Endothelial cell of umbilical vein (primary cell): ENCODE measurements at regions not wholly inside any gene's neighbourhood (a gene's known extent, or its start where the extent isn't known, plus 50 kb on each side); places are given as distances from the start of the nearest gene placed in this dataset.

ENCODE experiments used
- BruUV-seq: library from RNA; stranded (reverse); fragments of 400-500 nt; replicated peaks from 2 replicates; lab custom pipeline; 2021; lab: Mats Ljungman, UMichigan
- CTCF ChIA-PET: fragments of 300-600, 350-600 bp; sonication (Branson Sonifier 250); formaldehyde crosslinking; loops from one replicate; lab custom pipeline; 2021; ENCODE audit warnings: antibody characterized with exemption, inconsistent platforms; lab: Charles Lee
- POLR2A ChIA-PET: fragments of 300-600, 350-600 bp; sonication (Branson Sonifier 250); formaldehyde crosslinking; loops from one replicate; lab custom pipeline; 2021; ENCODE audit warnings: antibody characterized with exemption, inconsistent platforms; lab: Charles Lee
- DNase-seq: peaks from one replicate; pipeline ENCODE4 v3.0.0-alpha.2; 2011; ENCODE audit warnings: low read depth, low spot score
- FAIRE-seq: peaks from 2 replicates; lab custom pipeline; 2011; peaks lifted over from hg19 to GRCh38; lab: Jason Lieb, UNC
- H2AFZ ChIP-seq: 2 replicates; pipeline ENCODE4 v1.6.0; 2012; ENCODE audit warnings: low read depth, low read length, control low read depth, inconsistent platforms
- H3K27ac ChIP-seq: 2 replicates; pipeline ENCODE4 v1.5.1; 2011; ENCODE audit warnings: low read depth, mild to moderate bottlenecking, control low read depth, low read length, moderate library complexity; ENCODE audit not compliant: insufficient read depth
- H3K27me3 ChIP-seq, 2 experiments: 2 replicates each; pipeline versions ENCODE4 v1.6.0 to v1.6.1; 2011; ENCODE audit warnings: low read length in 2 of 2, mixed read lengths in 1 of 2; ENCODE audit not compliant: control insufficient read depth in 2 of 2, insufficient read depth in 2 of 2
- H3K36me3 ChIP-seq, 2 experiments: 2 replicates in 1 of 2; 3 replicates in 1 of 2; pipeline ENCODE4 v1.5.1; 2011; ENCODE audit warnings: low read length in 2 of 2, mild to moderate bottlenecking in 1 of 2, moderate library complexity in 1 of 2; ENCODE audit not compliant: control insufficient read depth in 2 of 2, insufficient read depth in 2 of 2; ENCODE audit errors: extremely low read depth in 1 of 2
- H3K4me1 ChIP-seq: 3 replicates; pipeline ENCODE4 v1.5.1; 2011; ENCODE audit warnings: mild to moderate bottlenecking, low read length; ENCODE audit not compliant: control insufficient read depth, insufficient read depth; ENCODE audit errors: extremely low read depth
- H3K4me2 ChIP-seq: 2 replicates; pipeline ENCODE4 v1.6.1; 2011; ENCODE audit warnings: low read length, control low read depth, mixed read lengths; ENCODE audit not compliant: insufficient read depth
- H3K4me3 ChIP-seq, 3 experiments: fragments of 200-600 bp in 1 of 3; sonication (generic), shearing (Covaris generic) in 1 of 3; replicated peaks in 1 of 3; 2 replicates each; pipeline ENCODE4 v1.5.1; 2011 to 2016; ENCODE audit warnings: control low read depth in 3 of 3, low read length in 3 of 3, mild to moderate bottlenecking in 2 of 3, inconsistent platforms in 1 of 3, low read depth in 1 of 3, moderate library complexity in 1 of 3; ENCODE audit not compliant: insufficient read depth in 1 of 3
- H3K79me2 ChIP-seq: 2 replicates; pipeline ENCODE4 v1.6.0; 2012; ENCODE audit warnings: low read length, inconsistent platforms; ENCODE audit not compliant: control insufficient read depth, insufficient read depth
- H3K9ac ChIP-seq: replicated peaks from 2 replicates; pipeline ENCODE3; 2011; ENCODE audit warnings: low read length, control low read depth; ENCODE audit not compliant: insufficient read depth; ENCODE audit errors: extremely low read depth
- H3K9me1 ChIP-seq: replicated peaks from 3 replicates; pipeline ENCODE4 v1.6.0; 2011; ENCODE audit warnings: mild to moderate bottlenecking, low read length; ENCODE audit not compliant: control insufficient read depth, insufficient read depth; ENCODE audit errors: extremely low read depth
- H3K9me3 ChIP-seq: replicated peaks from 2 replicates; pipeline ENCODE4 v1.5.1; 2012; ENCODE audit warnings: low read length, inconsistent platforms; ENCODE audit not compliant: control insufficient read depth, insufficient read depth
- H4K20me1 ChIP-seq: replicated peaks from 2 replicates; pipeline ENCODE3; 2011; ENCODE audit warnings: mild to moderate bottlenecking, low read length; ENCODE audit not compliant: control insufficient read depth, insufficient read depth; ENCODE audit errors: extremely low read depth
- EZH2 ChIP-seq: IDR thresholded peaks from 2 replicates; pipeline ENCODE4 v1.6.1; 2012; ENCODE audit warnings: borderline replicate concordance, low read depth, mild to moderate bottlenecking, moderate library complexity, low read length, inconsistent platforms; ENCODE audit not compliant: severe bottlenecking
- FOS ChIP-seq: IDR thresholded peaks from 2 replicates; pipeline ENCODE4 v1.6.1; 2011; ENCODE audit warnings: mild to moderate bottlenecking, low read length, moderate library complexity, borderline replicate concordance; ENCODE audit not compliant: insufficient read depth
- GATA2 ChIP-seq: IDR thresholded peaks from 2 replicates; pipeline ENCODE4 v1.7.0; 2011; ENCODE audit warnings: low read depth, mild to moderate bottlenecking, moderate library complexity, mixed read lengths, low read length; ENCODE audit not compliant: insufficient read length, insufficient read depth
- JUN ChIP-seq: IDR thresholded peaks from 2 replicates; pipeline ENCODE4 v1.6.1; 2011; ENCODE audit warnings: borderline replicate concordance, low read depth; ENCODE audit not compliant: insufficient read length, insufficient read depth
- MYC ChIP-seq: IDR thresholded peaks from one replicate; pipeline ENCODE4 v1.6.1; 2011; ENCODE audit warnings: mild to moderate bottlenecking, low read depth, low read length
- POLR2A ChIP-seq: IDR thresholded peaks from 2 replicates; pipeline ENCODE4 v1.6.1; 2012; ENCODE audit warnings: low read depth, mild to moderate bottlenecking, control low read depth, low read length
- POLR2AphosphoS5 ChIP-seq: IDR thresholded peaks from 2 replicates; pipeline ENCODE4 v1.6.1; 2012; ENCODE audit warnings: low read depth, mild to moderate bottlenecking, control low read depth, low read length, moderate library complexity; ENCODE audit not compliant: insufficient read depth
- dilution Hi-C: fragments of 300-500 bp; cut with MboI; formaldehyde crosslinking; loops from one replicate; pipeline ENCODE4 v1.15.0; 2019; ENCODE audit warnings: low sequenced_read_pairs; ENCODE audit not compliant: extremely low pct_ligation_motif_present
- intact Hi-C: fragments of 100-400 bp; cut with micrococcal nuclease; formaldehyde crosslinking; loops from one replicate; pipeline ENCODE4 v1.10.0; 2022
- TF ChIP-seq, protein P1 (sequence below): IDR thresholded peaks from 2 replicates; pipeline ENCODE4 v1.6.1; 2011; ENCODE audit not compliant: insufficient read depth, insufficient read length
- TF ChIP-seq, protein P2 (sequence below), 2 donors: IDR thresholded peaks; 1 replicate in 1 of 2; 2 replicates in 1 of 2; pipeline ENCODE4 v1.5.1; 2011; ENCODE audit warnings: low read length in 2 of 2, mild to moderate bottlenecking in 2 of 2, moderate library complexity in 2 of 2, control low read depth in 1 of 2, inconsistent platforms in 1 of 2, low read depth in 1 of 2; ENCODE audit not compliant: insufficient read depth in 1 of 2; ENCODE audit errors: extremely low read depth in 1 of 2

DNA sequence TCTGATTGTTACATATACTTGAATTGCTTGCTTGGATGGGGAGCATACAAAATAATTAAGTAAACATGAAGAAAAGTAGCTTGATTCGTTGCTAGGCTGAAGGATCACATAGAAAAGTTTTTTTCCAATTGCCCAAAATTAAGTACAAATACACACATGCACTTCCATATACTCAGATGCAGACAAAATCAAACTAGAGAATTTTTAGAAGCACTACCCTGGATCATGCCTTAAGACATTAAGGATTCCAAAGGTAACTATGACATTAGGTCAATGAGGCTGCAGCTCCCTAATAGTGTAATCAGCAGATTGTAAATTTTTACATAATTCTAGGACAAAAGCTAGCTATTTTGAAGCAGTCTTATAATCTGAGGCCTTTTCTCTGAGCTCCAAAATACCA is 216.9 kb upstream of the TMEM161B start:
- Histone ChIP-seq H3K9me3 (no peaks in the 10 kb centered on the region), H3K4me3 (no peak overlapping the region), H3K9ac (no peak overlapping the region), H3K4me2 (no peak overlapping the region), H3K27me3 (no peaks in the 10 kb centered on the region), H2AFZ (no peak overlapping the region), H3K9me1 (no peaks in the 10 kb centered on the region), H3K79me2 (no peaks in the 10 kb centered on the region), H3K4me1 (no peaks in the 10 kb centered on the region), H3K27ac (no peak overlapping the region), H3K36me3 (no peaks in the 10 kb centered on the region), H4K20me1 (no peaks in the 10 kb centered on the region)
- CTCF ChIA-PET = no interaction called here
- no peak for DNase-seq
- intact Hi-C loops (no loop called here), dilution Hi-C loops (no loop called here)
- POLR2A ChIA-PET = no interaction called here
- BruUV-seq = no TSS peak
- no peak for FAIRE-seq
- no peak for TF ChIP-seq POLR2A
- TF ChIP-seq FOS = no peak
- no peak for TF ChIP-seq EZH2
- TF ChIP-seq MYC = no peak
- TF ChIP-seq, protein P1, sequence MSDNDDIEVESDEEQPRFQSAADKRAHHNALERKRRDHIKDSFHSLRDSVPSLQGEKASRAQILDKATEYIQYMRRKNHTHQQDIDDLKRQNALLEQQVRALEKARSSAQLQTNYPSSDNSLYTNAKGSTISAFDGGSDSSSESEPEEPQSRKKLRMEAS = no peak
- TF ChIP-seq POLR2AphosphoS5 = no peak
- TF ChIP-seq, protein P2, sequence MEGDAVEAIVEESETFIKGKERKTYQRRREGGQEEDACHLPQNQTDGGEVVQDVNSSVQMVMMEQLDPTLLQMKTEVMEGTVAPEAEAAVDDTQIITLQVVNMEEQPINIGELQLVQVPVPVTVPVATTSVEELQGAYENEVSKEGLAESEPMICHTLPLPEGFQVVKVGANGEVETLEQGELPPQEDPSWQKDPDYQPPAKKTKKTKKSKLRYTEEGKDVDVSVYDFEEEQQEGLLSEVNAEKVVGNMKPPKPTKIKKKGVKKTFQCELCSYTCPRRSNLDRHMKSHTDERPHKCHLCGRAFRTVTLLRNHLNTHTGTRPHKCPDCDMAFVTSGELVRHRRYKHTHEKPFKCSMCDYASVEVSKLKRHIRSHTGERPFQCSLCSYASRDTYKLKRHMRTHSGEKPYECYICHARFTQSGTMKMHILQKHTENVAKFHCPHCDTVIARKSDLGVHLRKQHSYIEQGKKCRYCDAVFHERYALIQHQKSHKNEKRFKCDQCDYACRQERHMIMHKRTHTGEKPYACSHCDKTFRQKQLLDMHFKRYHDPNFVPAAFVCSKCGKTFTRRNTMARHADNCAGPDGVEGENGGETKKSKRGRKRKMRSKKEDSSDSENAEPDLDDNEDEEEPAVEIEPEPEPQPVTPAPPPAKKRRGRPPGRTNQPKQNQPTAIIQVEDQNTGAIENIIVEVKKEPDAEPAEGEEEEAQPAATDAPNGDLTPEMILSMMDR (IDR thresholded peaks at IDR 0.05; ENCODE audit: extremely low read depth in 1 of 2, insufficient read depth in 1 of 2, low read depth in 1 of 2, low read length in 2 of 2) = no peak
- TF ChIP-seq GATA2 = no peak
- no peak for TF ChIP-seq JUN
